NT2/D1 (cell line): ENCODE measurements at regions not wholly inside any gene's neighbourhood (a gene's known extent, or its start where the extent isn't known, plus 50 kb on each side); places are given as distances from the start of the nearest gene placed in this dataset.
"Not testable (repeated sequence)": the region's sequence is repeated elsewhere in the genome, so short reads cannot be mapped to it uniquely, and the experiment has no call there.

Source experiments
- DNase-seq: peaks from one replicate; pipeline ENCODE4 v3.0.0-alpha.2; 2011; ENCODE audit warnings: low read depth, low spot score
- H3K27me3 ChIP-seq: 2 replicates; pipeline ENCODE4 v1.6.0; 2011; ENCODE audit warnings: mild to moderate bottlenecking; ENCODE audit not compliant: insufficient read length, insufficient read depth
- H3K36me3 ChIP-seq: 2 replicates; pipeline ENCODE4 v1.6.1; 2011; ENCODE audit warnings: mild to moderate bottlenecking, low read length, mixed read lengths; ENCODE audit not compliant: insufficient read depth, insufficient read length
- H3K4me1 ChIP-seq: 2 replicates; pipeline ENCODE4 v1.5.1; 2011; ENCODE audit not compliant: insufficient read depth, insufficient read length
- H3K4me3 ChIP-seq: 2 replicates; pipeline ENCODE4 v1.5.1; 2011; ENCODE audit warnings: low read depth; ENCODE audit not compliant: insufficient read length
- H3K9ac ChIP-seq: 2 replicates; pipeline ENCODE4 v1.6.0; 2011; ENCODE audit warnings: low read depth; ENCODE audit not compliant: insufficient read length
- H3K9me3 ChIP-seq: 2 replicates; pipeline ENCODE4 v1.5.1; 2011; ENCODE audit warnings: mild to moderate bottlenecking, low read length; ENCODE audit not compliant: insufficient read depth
- SUZ12 ChIP-seq: IDR thresholded peaks from 2 replicates; pipeline ENCODE4 v1.6.1; 2011; ENCODE audit not compliant: insufficient read length, insufficient read depth; ENCODE audit errors: extremely low read depth
- YY1 ChIP-seq: IDR thresholded peaks from 2 replicates; pipeline ENCODE4 v1.6.1; 2011; ENCODE audit not compliant: insufficient read length, insufficient read depth
- ZNF274 ChIP-seq: IDR thresholded peaks from 2 replicates; pipeline ENCODE4 v1.6.1; 2011; ENCODE audit warnings: mild to moderate bottlenecking, low read depth, low read length

DNA sequence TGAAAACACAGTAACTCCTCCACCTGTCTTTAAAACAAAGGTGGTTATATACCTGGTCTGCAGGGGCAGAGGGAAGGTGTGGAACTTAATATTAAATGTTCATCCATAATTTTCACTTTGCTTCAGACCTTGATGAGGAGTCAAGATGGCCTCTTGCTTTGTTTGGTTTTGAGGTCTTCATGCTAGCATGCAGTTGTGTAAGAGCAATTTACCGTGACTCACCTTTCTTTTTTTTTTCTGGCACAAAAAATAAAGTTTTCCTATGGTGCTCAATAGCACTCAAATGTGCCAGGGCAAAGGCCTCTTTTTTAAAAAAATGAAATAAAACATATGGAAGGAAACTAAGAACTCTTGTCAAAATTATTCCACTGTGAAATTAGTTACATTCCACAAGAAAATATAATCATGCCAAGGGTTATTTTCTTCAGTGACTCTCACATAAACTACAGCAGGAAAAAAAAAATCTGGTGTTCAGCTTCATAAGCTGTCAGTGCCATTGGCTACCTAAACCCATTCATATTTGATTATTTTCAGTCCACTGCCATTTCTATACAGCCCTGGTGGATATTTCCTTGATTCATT, 128.2 kb downstream of the SLC7A11 start:
- H3K9ac ChIP-seq = no peak overlapping the region
- DNase-seq = no peak

DNA sequence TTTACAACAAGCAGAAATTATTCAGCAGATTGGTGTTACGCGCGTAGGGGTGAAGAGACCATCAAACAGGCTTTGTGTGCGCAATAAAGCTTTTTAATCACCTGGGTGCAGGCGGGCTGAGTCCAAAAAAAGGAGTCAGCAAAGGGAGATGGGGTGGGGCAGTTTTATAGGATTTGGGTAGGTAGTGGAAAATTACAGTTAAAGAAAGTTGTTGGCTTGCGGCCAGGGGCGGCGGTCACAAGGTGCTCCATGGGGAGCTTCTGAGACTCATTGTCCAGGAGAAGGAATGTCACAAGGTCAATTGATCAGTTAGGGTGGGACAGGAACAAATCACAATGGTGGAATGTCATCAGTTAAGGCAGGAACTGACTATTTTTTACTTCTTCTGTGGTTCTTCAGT, 129.3 kb downstream of the SLC7A11 start:
- not testable (repeated sequence) for H3K4me1 ChIP-seq, H3K27me3 ChIP-seq, H3K4me3 ChIP-seq, H3K36me3 ChIP-seq, DNase-seq, H3K9ac ChIP-seq
- peaks cover 17% of the 10 kb centered on the region; the same call in 1 of the 2 replicates for H3K9me3 ChIP-seq

More for the DNA sequence above, 128.2 kb downstream of the SLC7A11 start:
- no peak for TF ChIP-seq YY1
- no peak for TF ChIP-seq SUZ12
- TF ChIP-seq ZNF274 = no peak
- Histone ChIP-seq H3K4me1 (no peaks in the 10 kb centered on the region), H3K27me3 (no peaks in the 10 kb centered on the region), H3K4me3 (no peak overlapping the region), H3K9me3 (peaks cover 12% of the 10 kb centered on the region; the same call in 1 of the 2 replicates), H3K36me3 (no peaks in the 10 kb centered on the region)

DNA sequence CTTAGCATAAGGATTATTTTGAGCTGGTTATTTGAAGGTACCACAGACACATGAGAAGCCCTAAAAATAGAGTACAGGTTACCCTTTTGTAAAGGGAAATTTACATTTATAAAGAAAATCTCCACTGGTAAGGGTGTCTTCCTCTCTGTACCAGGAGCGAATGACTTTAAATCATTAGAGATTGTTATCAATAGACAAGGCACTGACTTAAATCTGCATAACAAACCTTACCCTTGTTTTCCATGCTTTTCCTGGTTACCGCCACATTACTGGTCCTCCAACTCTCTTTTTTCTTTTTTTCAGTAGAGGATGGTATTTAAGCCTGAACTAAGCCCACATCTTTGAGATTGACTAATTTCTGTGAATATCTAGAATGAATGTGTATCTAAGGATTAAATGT, 129.8 kb downstream of the SLC7A11 start:
- Histone ChIP-seq H3K4me3 (no peak overlapping the region), H3K27me3 (no peaks in the 10 kb centered on the region), H3K9ac (no peak overlapping the region), H3K4me1 (no peaks in the 10 kb centered on the region), H3K9me3 (peaks cover 17% of the 10 kb centered on the region; the same call in 1 of the 2 replicates), H3K36me3 (no peaks in the 10 kb centered on the region)
- TF ChIP-seq YY1 = no peak
- TF ChIP-seq SUZ12 = no peak
- no peak for TF ChIP-seq ZNF274
- DNase-seq = no peak

DNA sequence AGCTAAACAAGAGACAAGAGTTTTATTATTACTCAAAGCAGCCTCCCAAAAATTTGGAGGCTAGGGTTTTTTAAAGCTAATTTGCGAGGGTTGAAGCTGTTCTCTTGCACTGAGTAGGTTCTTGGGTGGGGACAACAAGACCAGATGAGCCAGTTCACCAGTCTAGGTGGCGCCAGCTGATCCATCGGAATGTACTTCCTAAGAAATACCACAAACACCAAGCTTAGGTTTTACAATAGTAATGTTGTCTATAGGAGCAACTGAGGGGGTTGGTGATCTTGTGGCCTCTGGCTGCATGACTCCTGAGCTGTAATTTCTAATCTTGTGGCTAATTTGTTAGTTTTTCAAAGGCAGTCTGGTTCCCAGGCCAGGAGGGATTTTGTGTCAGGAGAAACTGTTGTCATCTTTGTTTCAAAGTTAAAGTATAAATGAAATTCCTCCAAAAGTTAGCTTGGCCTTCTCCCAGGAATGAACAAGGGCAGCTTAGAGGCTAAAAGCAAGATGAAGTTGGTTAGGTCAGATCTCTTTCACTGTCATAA, 130.6 kb downstream of the SLC7A11 start:
- DNase-seq = no peak
- no peaks in the 10 kb centered on the region for H3K4me1 ChIP-seq
- no peak overlapping the region for H3K9ac ChIP-seq
- TF ChIP-seq YY1 (no peak), ZNF274 (no peak), SUZ12 (no peak)
- H3K36me3 ChIP-seq = no peaks in the 10 kb centered on the region
- no peaks in the 10 kb centered on the region for H3K27me3 ChIP-seq
- peaks cover 17% of the 10 kb centered on the region; the same call in 1 of the 2 replicates for H3K9me3 ChIP-seq
- no peak overlapping the region for H3K4me3 ChIP-seq

DNA sequence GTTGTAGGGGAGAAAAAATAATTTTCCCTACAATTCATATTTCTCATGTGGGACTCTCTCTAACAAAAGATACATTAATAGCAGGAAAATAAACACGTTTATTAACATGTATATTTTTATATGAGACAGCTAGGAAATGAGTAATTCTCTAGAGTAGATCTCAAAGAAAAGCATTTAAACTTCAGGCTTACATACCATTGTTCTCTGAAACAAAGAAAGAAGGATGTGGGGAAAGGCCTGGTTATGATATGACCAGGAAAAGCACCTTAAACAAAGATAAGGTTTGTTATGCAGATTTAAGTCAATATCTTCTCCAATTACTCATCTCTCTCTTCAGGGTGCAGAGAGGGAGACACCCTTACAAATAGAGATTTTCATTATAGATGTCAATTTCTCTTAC, 131.3 kb downstream of the SLC7A11 start:
- H3K9me3 ChIP-seq = peaks cover 17% of the 10 kb centered on the region; the same call in 1 of the 2 replicates
- no peak for DNase-seq
- no peak overlapping the region for H3K9ac ChIP-seq
- H3K4me3 ChIP-seq = no peak overlapping the region
- no peaks in the 10 kb centered on the region for H3K36me3 ChIP-seq
- TF ChIP-seq ZNF274 (no peak), SUZ12 (no peak), YY1 (no peak)
- no peaks in the 10 kb centered on the region for H3K27me3 ChIP-seq
- H3K4me1 ChIP-seq = no peaks in the 10 kb centered on the region

DNA sequence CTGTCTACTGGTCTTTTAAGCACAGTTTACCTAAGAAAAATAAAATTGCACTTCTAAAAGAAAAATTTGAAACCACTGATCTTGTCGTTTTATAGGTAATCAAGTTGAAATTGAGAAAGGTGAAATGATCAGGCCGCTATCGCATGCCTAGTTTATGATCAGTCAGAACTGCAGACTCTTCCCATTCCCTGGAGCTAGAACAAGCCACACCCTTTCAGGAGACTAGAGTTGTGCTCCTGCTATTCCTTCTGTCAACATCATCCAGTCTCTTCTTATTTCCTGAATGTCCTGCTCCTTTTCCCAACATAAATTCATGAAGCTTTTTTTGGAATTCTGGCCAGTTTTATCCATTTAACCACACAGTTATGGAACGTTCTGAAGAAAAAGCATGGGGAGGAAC, 135.1 kb downstream of the SLC7A11 start:
- TF ChIP-seq ZNF274 (no peak), YY1 (no peak), SUZ12 (no peak)
- H3K9ac ChIP-seq = no peak overlapping the region
- no peak overlapping the region for H3K4me3 ChIP-seq
- no peaks in the 10 kb centered on the region for H3K36me3 ChIP-seq
- no peaks in the 10 kb centered on the region for H3K4me1 ChIP-seq
- no peak for DNase-seq
- H3K27me3 ChIP-seq = no peaks in the 10 kb centered on the region
- peaks cover 19% of the 10 kb centered on the region; the same call in 1 of the 2 replicates for H3K9me3 ChIP-seq

DNA sequence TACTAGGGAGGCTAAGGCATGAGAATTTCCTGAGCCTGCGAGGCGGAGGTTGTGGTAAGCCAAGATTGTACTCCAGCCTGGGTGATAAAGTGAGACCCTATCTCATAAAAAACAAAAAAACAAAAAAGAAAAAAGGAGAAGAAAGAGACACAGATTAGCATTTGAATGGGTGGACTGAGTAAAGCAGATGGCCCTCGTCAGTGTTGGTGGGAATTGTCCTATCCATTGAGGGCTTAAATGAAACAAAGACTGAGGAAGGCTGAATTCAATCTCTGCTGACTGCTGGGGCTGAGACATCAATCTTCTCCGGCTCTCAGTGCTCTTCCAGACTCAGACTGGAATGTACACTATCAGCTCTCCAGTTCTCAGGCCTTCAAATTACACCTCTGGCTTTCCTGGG, 136.8 kb downstream of the SLC7A11 start:
- TF ChIP-seq ZNF274 = no peak
- no peak for TF ChIP-seq SUZ12
- no peak for TF ChIP-seq YY1
- Histone ChIP-seq H3K4me3 (no peak overlapping the region), H3K9me3 (peaks cover 19% of the 10 kb centered on the region; the same call in 1 of the 2 replicates), H3K27me3 (no peaks in the 10 kb centered on the region), H3K36me3 (no peaks in the 10 kb centered on the region), H3K4me1 (no peaks in the 10 kb centered on the region), H3K9ac (no peak overlapping the region)
- no peak for DNase-seq
